B cell (primary cell): ENCODE measurements at regions not wholly inside any gene's neighbourhood (a gene's known extent, or its start where the extent isn't known, plus 50 kb on each side); places are given as distances from the start of the nearest gene placed in this dataset.

Experiments
- ATAC-seq: fragments of 200-7000 bp; cut with Tn5 transposase; one replicate; pipeline ENCODE4 v1.10.0; 2021; ENCODE audit warnings: low read depth, mild to moderate bottlenecking, moderate number of reproducible peaks, moderate library complexity
- CTCF ChIA-PET: fragments of 350-600 bp; sonication (Branson Sonifier 250); formaldehyde crosslinking; loops from one replicate; lab custom pipeline; 2021; ENCODE audit warnings: antibody characterized with exemption, inconsistent platforms; lab: Charles Lee
- POLR2A ChIA-PET: fragments of 350-600 bp; sonication (Branson Sonifier 250); formaldehyde crosslinking; loops from one replicate; lab custom pipeline; 2021; ENCODE audit warnings: antibody characterized with exemption; lab: Charles Lee
- DNase-seq: peaks from one replicate; pipeline ENCODE4 v3.0.0; 2013
- H2AFZ ChIP-seq: 2 replicates; pipeline ENCODE4 v1.6.1; 2012; ENCODE audit warnings: mild to moderate bottlenecking, low read depth, low read length; ENCODE audit not compliant: insufficient read depth, poor library complexity, severe bottlenecking
- H3K27ac ChIP-seq, 2 donors: 1 replicate in 1 of 2; 2 replicates in 1 of 2; pipeline ENCODE4 v1.5.1; 2012 to 2013; ENCODE audit warnings: low read length in 2 of 2, mild to moderate bottlenecking in 2 of 2, moderate library complexity in 1 of 2
- H3K27me3 ChIP-seq, 4 experiments: fragments of 200-600 bp in 1 of 4; sonication (generic) in 1 of 4; replicated peaks in 1 of 4; 1 replicate in 2 of 4; 2 replicates in 2 of 4; pipeline versions ENCODE4 v1.6.1 to v1.7.0; 2013 to 2016; ENCODE audit warnings: low read length in 3 of 4, mild to moderate bottlenecking in 2 of 4, mixed read lengths in 1 of 4, moderate library complexity in 1 of 4; ENCODE audit not compliant: insufficient read depth in 4 of 4, control insufficient read depth in 3 of 4; ENCODE audit errors: control extremely low read depth in 1 of 4
- H3K36me3 ChIP-seq, 2 experiments: replicated peaks in 1 of 2; 1 replicate in 1 of 2; 2 replicates in 1 of 2; pipeline versions ENCODE4 v1.6.1 to v1.7.1; 2013; ENCODE audit warnings: low read length in 1 of 2; ENCODE audit not compliant: insufficient read depth in 2 of 2, control insufficient read depth in 1 of 2; ENCODE audit errors: control extremely low read depth in 1 of 2, extremely low read depth in 1 of 2
- H3K4me1 ChIP-seq, 2 donors: fragments of 200-600 bp in 1 of 2; sonication (generic) in 1 of 2; 1 replicate in 1 of 2; 2 replicates in 1 of 2; pipeline versions ENCODE4 v1.5.1 to v1.6.1; 2013 to 2017; ENCODE audit warnings: low read length in 2 of 2; ENCODE audit not compliant: control insufficient read depth in 2 of 2, insufficient read depth in 2 of 2
- H3K4me2 ChIP-seq: replicated peaks from 2 replicates; pipeline ENCODE3; 2012; ENCODE audit warnings: mild to moderate bottlenecking, low read depth, low read length; ENCODE audit not compliant: poor library complexity, severe bottlenecking
- H3K4me3 ChIP-seq, 5 experiments: fragments of 200-600 bp in 1 of 5; sonication (generic) in 1 of 5; 1 replicate in 3 of 5; 2 replicates in 2 of 5; pipeline versions ENCODE4 v1.5.1 to v1.7.0; 2011 to 2016; ENCODE audit warnings: low read length in 4 of 5, mild to moderate bottlenecking in 4 of 5, low read depth in 2 of 5, control low read depth in 1 of 5, moderate library complexity in 1 of 5; ENCODE audit not compliant: insufficient read depth in 1 of 5; ENCODE audit errors: control extremely low read depth in 1 of 5, extremely low read depth in 1 of 5
- H3K79me2 ChIP-seq: fragments of 200-600 bp; sonication (generic); one replicate; pipeline ENCODE4 v1.6.0; 2016; ENCODE audit warnings: low read length; ENCODE audit not compliant: control insufficient read depth, insufficient read depth
- H3K9ac ChIP-seq: fragments of 200-600 bp; sonication (generic); 2 replicates; pipeline ENCODE4 v1.6.1; 2017; ENCODE audit warnings: mild to moderate bottlenecking, low read length, moderate library complexity
- H3K9me3 ChIP-seq, 3 donors: one replicate each; pipeline versions ENCODE4 v1.6.1 to v1.7.1; 2013; ENCODE audit warnings: low read length in 2 of 3; ENCODE audit not compliant: control insufficient read depth in 2 of 3, insufficient read depth in 1 of 3; ENCODE audit errors: control extremely low read depth in 1 of 3
- H4K20me1 ChIP-seq: 2 replicates; pipeline ENCODE4 v1.6.0; 2012; ENCODE audit warnings: mild to moderate bottlenecking, low read length; ENCODE audit not compliant: insufficient read depth, control insufficient read depth, poor library complexity, severe bottlenecking
- H3K27ac Mint-ChIP-seq: one replicate; pipeline ENCODE4 v1.8.0; 2021; ENCODE audit warnings: mixed read lengths
- H3K27me3 Mint-ChIP-seq: one replicate; pipeline ENCODE4 v1.8.0; 2021; ENCODE audit warnings: mixed read lengths
- H3K4me1 Mint-ChIP-seq: one replicate; pipeline ENCODE4 v1.8.0; 2021; ENCODE audit warnings: mixed read lengths
- H3K4me3 Mint-ChIP-seq: one replicate; pipeline ENCODE4 v1.8.0; 2021; ENCODE audit warnings: mixed read lengths
- H3K9me3 Mint-ChIP-seq: one replicate; pipeline ENCODE4 v1.8.0; 2022; ENCODE audit warnings: mixed read lengths; ENCODE audit not compliant: insufficient read depth
- EZH2 ChIP-seq: IDR thresholded peaks from 2 replicates; pipeline ENCODE4 v1.6.1; 2012; ENCODE audit warnings: borderline replicate concordance, low read depth, mild to moderate bottlenecking, moderate library complexity, low read length; ENCODE audit not compliant: insufficient read depth, poor library complexity, severe bottlenecking
- WGBS: methylation state at CpG from one replicate; pipeline ENCODE4 v1.1.5; 2013; ENCODE audit warnings: missing lambda C conversion rate; ENCODE audit not compliant: insufficient coverage; 5-methylcytosine and 5-hydroxymethylcytosine counted together
- intact Hi-C: fragments of 100-400 bp; cut with micrococcal nuclease; formaldehyde crosslinking; loops from one replicate; pipeline ENCODE4 v1.10.0; 2022
- TF ChIP-seq, protein P1 (sequence below): fragments of 200-600 bp; IDR thresholded peaks from one replicate; pipeline ENCODE4 v1.8.0; 2022; ENCODE audit warnings: antibody characterized with exemption, mild to moderate bottlenecking

DNA sequence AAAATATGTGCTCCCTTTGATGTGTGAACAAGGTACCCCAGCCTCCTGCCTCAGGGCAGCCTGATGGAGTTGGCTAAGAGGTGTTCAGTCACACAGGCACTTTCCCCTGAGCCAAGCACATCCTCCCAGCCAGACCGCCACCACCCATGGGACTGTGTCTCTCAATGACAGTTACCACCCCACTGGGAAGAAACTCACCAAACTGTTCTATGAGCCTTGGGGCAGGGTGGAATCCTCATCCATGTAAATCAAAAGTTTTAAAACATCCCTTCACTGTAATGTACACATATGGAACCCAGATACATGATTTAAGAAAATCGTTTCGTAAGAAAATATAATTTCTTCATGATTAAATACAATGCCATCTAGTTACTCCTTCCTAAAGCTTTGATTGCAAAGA lies 138.4 kb upstream of the LSM14A start:
- intact Hi-C loops: no loop called here
- ChIA-PET POLR2A (no interaction called here), CTCF (no interaction called here)
- Histone ChIP-seq H3K79me2 (no peaks in the 10 kb centered on the region), H3K36me3 (no peaks in the 10 kb centered on the region), H3K9me3 (peaks cover 0 to 4% (median 0%) of the 10 kb centered on the region in 3 donors), H4K20me1 (no peaks in the 10 kb centered on the region), H3K4me2 (no peak overlapping the region), H3K27ac (no peak overlapping the region), H2AFZ (no peak overlapping the region), H3K27me3 (peaks cover 0 to 3% (median 0%) of the 10 kb centered on the region in 4 experiments), H3K9ac (no peak overlapping the region), H3K4me3 (no peak overlapping the region), H3K4me1 (no peaks in the 10 kb centered on the region)
- no peak for DNase-seq
- Mint-ChIP-seq H3K27ac (no peak overlapping the region), H3K27me3 (peaks cover 15% of the 10 kb centered on the region), H3K4me3 (no peak overlapping the region), H3K9me3 (no peaks in the 10 kb centered on the region), H3K4me1 (no peaks in the 10 kb centered on the region)
- no CpG with 5 or more reads among the region's 3 CpGs for WGBS
- ATAC-seq: no peak
- TF ChIP-seq EZH2: no peak
- TF ChIP-seq, protein P1, sequence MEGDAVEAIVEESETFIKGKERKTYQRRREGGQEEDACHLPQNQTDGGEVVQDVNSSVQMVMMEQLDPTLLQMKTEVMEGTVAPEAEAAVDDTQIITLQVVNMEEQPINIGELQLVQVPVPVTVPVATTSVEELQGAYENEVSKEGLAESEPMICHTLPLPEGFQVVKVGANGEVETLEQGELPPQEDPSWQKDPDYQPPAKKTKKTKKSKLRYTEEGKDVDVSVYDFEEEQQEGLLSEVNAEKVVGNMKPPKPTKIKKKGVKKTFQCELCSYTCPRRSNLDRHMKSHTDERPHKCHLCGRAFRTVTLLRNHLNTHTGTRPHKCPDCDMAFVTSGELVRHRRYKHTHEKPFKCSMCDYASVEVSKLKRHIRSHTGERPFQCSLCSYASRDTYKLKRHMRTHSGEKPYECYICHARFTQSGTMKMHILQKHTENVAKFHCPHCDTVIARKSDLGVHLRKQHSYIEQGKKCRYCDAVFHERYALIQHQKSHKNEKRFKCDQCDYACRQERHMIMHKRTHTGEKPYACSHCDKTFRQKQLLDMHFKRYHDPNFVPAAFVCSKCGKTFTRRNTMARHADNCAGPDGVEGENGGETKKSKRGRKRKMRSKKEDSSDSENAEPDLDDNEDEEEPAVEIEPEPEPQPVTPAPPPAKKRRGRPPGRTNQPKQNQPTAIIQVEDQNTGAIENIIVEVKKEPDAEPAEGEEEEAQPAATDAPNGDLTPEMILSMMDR: no peak

DNA sequence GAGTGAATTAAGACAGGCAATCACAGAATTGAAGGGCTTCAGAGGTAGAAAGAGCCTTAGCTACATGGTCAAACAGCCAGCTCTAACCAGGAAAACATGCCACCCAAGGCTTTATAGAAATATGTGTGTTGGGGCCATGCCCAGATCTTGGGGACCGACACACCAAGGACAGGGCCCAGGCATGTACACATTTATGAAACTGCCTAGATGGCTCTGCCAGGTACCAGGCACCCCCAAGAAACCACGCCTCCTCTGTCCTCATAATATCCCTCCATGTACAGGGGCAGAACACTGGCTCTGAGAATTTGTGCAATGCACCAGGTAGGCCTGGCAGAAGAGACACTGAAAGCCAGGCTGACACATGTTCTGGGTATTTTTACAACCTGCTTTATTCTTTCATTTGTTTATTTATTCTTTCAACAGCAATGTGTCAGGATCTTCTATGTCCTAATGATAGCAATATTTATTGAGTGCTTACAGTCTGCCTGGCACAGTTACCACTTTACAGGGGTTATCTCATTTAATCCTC lies 137.9 kb upstream of the LSM14A start:
- ATAC-seq (no peak), DNase-seq (no peak)
- TF ChIP-seq EZH2: no peak
- no peaks in the 10 kb centered on the region for H3K4me1 ChIP-seq
- H4K20me1 ChIP-seq: no peaks in the 10 kb centered on the region
- H3K27me3 ChIP-seq: peaks cover 0 to 3% (median 0%) of the 10 kb centered on the region in 4 experiments
- H3K36me3 ChIP-seq: no peaks in the 10 kb centered on the region
- Mint-ChIP-seq H3K9me3 (no peaks in the 10 kb centered on the region), H3K4me1 (no peaks in the 10 kb centered on the region), H3K4me3 (no peak overlapping the region), H3K27me3 (peaks cover 15% of the 10 kb centered on the region), H3K27ac (no peak overlapping the region)
- intact Hi-C loops: no loop called here
- no peak overlapping the region for H3K4me2 ChIP-seq
- 90% methylated on average over 2 of the region's 2 CpGs for WGBS
- H2AFZ ChIP-seq: no peak overlapping the region
- H3K9ac ChIP-seq: no peak overlapping the region
- ChIA-PET CTCF (no interaction called here), POLR2A (no interaction called here)
- no peak overlapping the region for H3K4me3 ChIP-seq
- H3K27ac ChIP-seq: no peak overlapping the region
- H3K9me3 ChIP-seq: peaks cover 0 to 4% (median 0%) of the 10 kb centered on the region in 3 donors
- H3K79me2 ChIP-seq: no peaks in the 10 kb centered on the region
